H9 (cell line): ENCODE measurements at regions not wholly inside any gene's neighbourhood (a gene's known extent, or its start where the extent isn't known, plus 50 kb on each side); places are given as distances from the start of the nearest gene placed in this dataset.

Experiments
- DNase-seq: peaks from one replicate; pipeline ENCODE4 v3.0.0-alpha.2; 2017
- H2AFZ ChIP-seq: one replicate; pipeline ENCODE4 v1.6.1; 2013; ENCODE audit warnings: mild to moderate bottlenecking, low read length, control low read depth, moderate library complexity
- H2AK5ac ChIP-seq: 2 replicates; pipeline ENCODE4 v1.6.1; 2013; ENCODE audit warnings: low read length, control low read depth, mixed read lengths; ENCODE audit not compliant: insufficient read length
- H2BK120ac ChIP-seq: one replicate; pipeline ENCODE4 v1.6.1; 2013; ENCODE audit warnings: low read depth, mild to moderate bottlenecking, low read length, control low read depth, inconsistent platforms; ENCODE audit not compliant: poor library complexity, severe bottlenecking
- H2BK12ac ChIP-seq: 2 replicates; pipeline ENCODE4 v1.6.1; 2013; ENCODE audit warnings: low read length, control low read depth, mixed read lengths, low read depth; ENCODE audit not compliant: insufficient read length
- H2BK15ac ChIP-seq: 2 replicates; pipeline ENCODE4 v1.6.1; 2013; ENCODE audit warnings: low read depth, low read length, control low read depth
- H2BK20ac ChIP-seq: one replicate; pipeline ENCODE4 v1.6.1; 2013; ENCODE audit warnings: low read depth, mild to moderate bottlenecking, low read length, control low read depth, inconsistent platforms; ENCODE audit not compliant: poor library complexity, severe bottlenecking
- H2BK5ac ChIP-seq: 2 replicates; pipeline ENCODE4 v1.6.1; 2013; ENCODE audit warnings: low read length, control low read depth, mixed read lengths; ENCODE audit not compliant: insufficient read length
- H3K14ac ChIP-seq: 2 replicates; pipeline ENCODE4 v1.6.1; 2013; ENCODE audit warnings: low read length, control low read depth; ENCODE audit not compliant: insufficient read depth
- H3K18ac ChIP-seq: 2 replicates; pipeline ENCODE4 v1.6.1; 2013; ENCODE audit warnings: low read depth, mild to moderate bottlenecking, mixed read lengths, low read length, control low read depth; ENCODE audit not compliant: insufficient read length
- H3K23ac ChIP-seq: 2 replicates; pipeline ENCODE4 v1.6.1; 2013; ENCODE audit warnings: low read length, control low read depth, mixed read lengths, low read depth; ENCODE audit not compliant: insufficient read length
- H3K23me2 ChIP-seq: 2 replicates; pipeline ENCODE4 v1.6.1; 2013; ENCODE audit warnings: low read depth, mild to moderate bottlenecking, mixed read lengths, low read length, control low read depth; ENCODE audit not compliant: insufficient read length, poor library complexity, severe bottlenecking
- H3K27ac ChIP-seq: 2 replicates; pipeline ENCODE4 v1.5.1; 2013; ENCODE audit warnings: low read length, control low read depth, mixed read lengths, low read depth; ENCODE audit not compliant: insufficient read length
- H3K27me3 ChIP-seq: 2 replicates; pipeline ENCODE4 v1.6.1; 2013; ENCODE audit warnings: low read length, control low read depth, inconsistent platforms; ENCODE audit not compliant: insufficient read depth
- H3K4ac ChIP-seq: 2 replicates; pipeline ENCODE4 v1.6.1; 2013; ENCODE audit warnings: low read depth, mild to moderate bottlenecking, control low read depth, inconsistent platforms, low read length, moderate library complexity
- H3K4me1 ChIP-seq: 2 replicates; pipeline ENCODE4 v1.6.1; 2013; ENCODE audit warnings: low read length, control low read depth, inconsistent platforms; ENCODE audit not compliant: insufficient read depth
- H3K4me2 ChIP-seq: 2 replicates; pipeline ENCODE4 v1.6.1; 2013; ENCODE audit warnings: low read length, control low read depth, mixed read lengths; ENCODE audit not compliant: insufficient read length, insufficient read depth
- H3K56ac ChIP-seq: 2 replicates; pipeline ENCODE4 v1.6.1; 2013; ENCODE audit warnings: low read depth, mild to moderate bottlenecking, mixed read lengths, low read length, control low read depth; ENCODE audit not compliant: insufficient read length
- H3K79me1 ChIP-seq: 2 replicates; pipeline ENCODE4 v1.6.1; 2013; ENCODE audit warnings: low read depth, mild to moderate bottlenecking, moderate library complexity, low read length, control low read depth, inconsistent platforms; ENCODE audit not compliant: insufficient read depth, poor library complexity, severe bottlenecking
- H3K79me2 ChIP-seq: 2 replicates; pipeline ENCODE4 v1.6.1; 2013; ENCODE audit warnings: low read length, control low read depth, inconsistent platforms; ENCODE audit not compliant: insufficient read depth
- H3K9ac ChIP-seq: 2 replicates; pipeline ENCODE4 v1.6.1; 2013; ENCODE audit warnings: low read length, control low read depth, mixed read lengths; ENCODE audit not compliant: insufficient read length; ENCODE audit errors: extremely low read depth
- H3K9me3 ChIP-seq: one replicate; pipeline ENCODE4 v1.6.1; 2013; ENCODE audit warnings: low read depth, low read length, inconsistent platforms; ENCODE audit not compliant: control insufficient read depth
- H3T11ph ChIP-seq: one replicate; pipeline ENCODE4 v1.6.1; 2013; ENCODE audit warnings: mild to moderate bottlenecking, low read length, control low read depth, inconsistent platforms
- H4K20me1 ChIP-seq: one replicate; pipeline ENCODE4 v1.6.1; 2013; ENCODE audit not compliant: control insufficient read depth, insufficient read length, insufficient read depth
- H4K5ac ChIP-seq: 2 replicates; pipeline ENCODE4 v1.6.1; 2013; ENCODE audit warnings: low read depth, mild to moderate bottlenecking, mixed read lengths, low read length, control low read depth; ENCODE audit not compliant: insufficient read length
- H4K8ac ChIP-seq: replicated peaks from 2 replicates; pipeline ENCODE4 v1.6.1; 2013; ENCODE audit warnings: low read length, control low read depth, mixed read lengths, low read depth; ENCODE audit not compliant: insufficient read length
- H4K91ac ChIP-seq: 2 replicates; pipeline ENCODE4 v1.6.1; 2013; ENCODE audit warnings: low read depth, mild to moderate bottlenecking, moderate library complexity, mixed read lengths, low read length, control low read depth; ENCODE audit not compliant: insufficient read length
- H3K27ac Mint-ChIP-seq, 3 experiments: 2 replicates in 2 of 3; 3 replicates in 1 of 3; pipeline ENCODE4 v1.8.0; 2020 to 2021; ENCODE audit warnings: mixed read lengths in 3 of 3, mild to moderate bottlenecking in 1 of 3, moderate library complexity in 1 of 3
- H3K27me3 Mint-ChIP-seq: 2 replicates; pipeline ENCODE4 v1.8.0; 2021; ENCODE audit warnings: low read depth, mild to moderate bottlenecking, moderate library complexity, mixed read lengths
- H3K36me3 Mint-ChIP-seq, 3 experiments: 2 replicates in 2 of 3; 3 replicates in 1 of 3; pipeline ENCODE4 v1.8.0; 2020 to 2021; ENCODE audit warnings: low read depth in 3 of 3, mixed read lengths in 3 of 3; ENCODE audit not compliant: insufficient read depth in 1 of 3
- H3K4me1 Mint-ChIP-seq, 2 experiments: 2 replicates each; pipeline ENCODE4 v1.8.0; 2020; ENCODE audit warnings: mixed read lengths in 2 of 2
- H3K4me3 Mint-ChIP-seq, 2 experiments: 2 replicates in 1 of 2; 3 replicates in 1 of 2; pipeline ENCODE4 v1.8.0; 2020 to 2021; ENCODE audit warnings: mild to moderate bottlenecking in 2 of 2, mixed read lengths in 2 of 2, moderate library complexity in 1 of 2
- H3K9me3 Mint-ChIP-seq, 2 experiments: 2 replicates in 1 of 2; 3 replicates in 1 of 2; pipeline ENCODE4 v1.8.0; 2020; ENCODE audit warnings: mild to moderate bottlenecking in 2 of 2, mixed read lengths in 2 of 2, moderate library complexity in 1 of 2
- WGBS: extraction: QIAGEN DNeasy Blood & Tissue Kit; methylation state at CpG from one replicate; pipeline ENCODE4 v1.1.7; 2013; ENCODE audit warnings: missing lambda C conversion rate, low lambda C conversion rate, mixed read lengths; ENCODE audit not compliant: insufficient read length; ENCODE audit errors: extremely low coverage; 5-methylcytosine and 5-hydroxymethylcytosine counted together
- TF ChIP-seq, protein P1 (sequence below): fragments of 200-600 bp; sonication (generic); conservative IDR thresholded peaks from 3 replicates; pipeline ENCODE4 v1.8.0; 2021; ENCODE audit warnings: antibody characterized with exemption, mild to moderate bottlenecking

DNA sequence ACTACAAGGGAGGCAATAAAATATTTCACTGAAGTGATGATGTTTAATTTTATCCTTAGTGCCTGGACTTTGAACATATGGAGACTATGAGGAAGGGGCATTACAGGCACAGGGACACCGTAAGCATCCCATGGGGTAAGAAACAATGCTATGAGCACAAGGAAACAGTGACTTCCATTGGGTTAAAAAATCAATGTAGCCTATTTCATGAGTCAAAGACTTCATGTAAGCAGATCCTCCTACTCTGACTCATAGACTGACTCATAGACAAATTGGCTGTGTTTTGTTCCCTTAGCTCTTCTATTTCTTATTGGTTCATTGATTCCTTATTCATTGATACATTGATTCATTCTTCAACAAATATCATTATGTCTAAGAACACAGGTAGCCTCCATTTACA, 351.0 kb downstream of the PRELID2 start:
- no peak overlapping the region for H2AFZ ChIP-seq

More for the DNA sequence above, 351.0 kb downstream of the PRELID2 start:
- H4K20me1 ChIP-seq = no peaks in the 10 kb centered on the region
- no peak overlapping the region for H2BK15ac ChIP-seq
- no peak overlapping the region for H2BK120ac ChIP-seq
- no peak overlapping the region for H3K27ac Mint-ChIP-seq
- H3K27me3 Mint-ChIP-seq = no peaks in the 10 kb centered on the region
- no peaks in the 10 kb centered on the region for H3K23me2 ChIP-seq
- H3K4ac ChIP-seq = no peak overlapping the region
- no peaks in the 10 kb centered on the region for H3K9me3 Mint-ChIP-seq
- no peaks in the 10 kb centered on the region for H3K9me3 ChIP-seq
- no peak overlapping the region for H3K4me3 Mint-ChIP-seq
- no peak overlapping the region for H4K8ac ChIP-seq
- no CpG with 5 or more reads among the region's 1 CpG for WGBS
- H4K5ac ChIP-seq = no peak overlapping the region
- no peaks in the 10 kb centered on the region for H3K27me3 ChIP-seq
- H4K91ac ChIP-seq = no peak overlapping the region
- H2BK12ac ChIP-seq = no peak overlapping the region
- H2BK5ac ChIP-seq = no peak overlapping the region
- no peak overlapping the region for H3K56ac ChIP-seq
- H3K4me1 Mint-ChIP-seq = peaks cover 3 to 5% of the 10 kb centered on the region in 2 experiments; a peak in 3 of 4 replicates
- H2BK20ac ChIP-seq = no peak overlapping the region
- H3K9ac ChIP-seq = no peak overlapping the region
- no peaks in the 10 kb centered on the region for H3K79me1 ChIP-seq
- no peak overlapping the region for H3K14ac ChIP-seq
- DNase-seq = no peak
- H3T11ph ChIP-seq = no peak overlapping the region
- H3K4me1 ChIP-seq = peaks cover 1% of the 10 kb centered on the region; the same call in 1 of the 2 replicates
- H3K36me3 Mint-ChIP-seq = no peaks in the 10 kb centered on the region
- H3K4me2 ChIP-seq = no peak overlapping the region
- H2AK5ac ChIP-seq = no peak overlapping the region
- TF ChIP-seq, protein P1, sequence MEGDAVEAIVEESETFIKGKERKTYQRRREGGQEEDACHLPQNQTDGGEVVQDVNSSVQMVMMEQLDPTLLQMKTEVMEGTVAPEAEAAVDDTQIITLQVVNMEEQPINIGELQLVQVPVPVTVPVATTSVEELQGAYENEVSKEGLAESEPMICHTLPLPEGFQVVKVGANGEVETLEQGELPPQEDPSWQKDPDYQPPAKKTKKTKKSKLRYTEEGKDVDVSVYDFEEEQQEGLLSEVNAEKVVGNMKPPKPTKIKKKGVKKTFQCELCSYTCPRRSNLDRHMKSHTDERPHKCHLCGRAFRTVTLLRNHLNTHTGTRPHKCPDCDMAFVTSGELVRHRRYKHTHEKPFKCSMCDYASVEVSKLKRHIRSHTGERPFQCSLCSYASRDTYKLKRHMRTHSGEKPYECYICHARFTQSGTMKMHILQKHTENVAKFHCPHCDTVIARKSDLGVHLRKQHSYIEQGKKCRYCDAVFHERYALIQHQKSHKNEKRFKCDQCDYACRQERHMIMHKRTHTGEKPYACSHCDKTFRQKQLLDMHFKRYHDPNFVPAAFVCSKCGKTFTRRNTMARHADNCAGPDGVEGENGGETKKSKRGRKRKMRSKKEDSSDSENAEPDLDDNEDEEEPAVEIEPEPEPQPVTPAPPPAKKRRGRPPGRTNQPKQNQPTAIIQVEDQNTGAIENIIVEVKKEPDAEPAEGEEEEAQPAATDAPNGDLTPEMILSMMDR = no peak
- no peaks in the 10 kb centered on the region for H3K79me2 ChIP-seq
- no peak overlapping the region for H3K23ac ChIP-seq
- no peak overlapping the region for H3K27ac ChIP-seq
- no peak overlapping the region for H3K18ac ChIP-seq
